ENCODE measurements at regions not wholly inside any gene's neighbourhood (a gene's known extent, or its start where the extent isn't known, plus 50 kb on each side); places are given as distances from the start of the nearest gene placed in this dataset.
"Not testable (repeated sequence)": the region's sequence is repeated elsewhere in the genome, so short reads cannot be mapped to it uniquely, and the experiment has no call there.

- not testable (repeated sequence) for TF ChIP-seq CTCF, POLR2A (IDR thresholded peaks at IDR 0.05)
These were observed 104.4 kb downstream of the UNC93B1 start for GRCh38 chr11:67899462-67899861.

All from right lobe of liver (tissue), 4 donors.